ENCODE measurements at regions not wholly inside any gene's neighbourhood (a gene's known extent, or its start where the extent isn't known, plus 50 kb on each side); places are given as distances from the start of the nearest gene placed in this dataset.

- no peak for DNase-seq (ENCODE audit: low read depth)
- no peak for TF ChIP-seq CTCF (IDR thresholded peaks at IDR 0.05; ENCODE audit: control insufficient read depth, extremely low read depth, insufficient read depth)
- H3K4me3 ChIP-seq (ENCODE audit: low read depth, low read length): no peak overlapping the region
Measured at GRCh38 chr6:22468256-22468965, 101.0 kb upstream of the HDGFL1 start.

- no peak overlapping the region for H3K4me3 ChIP-seq (ENCODE audit: low read depth, low read length)
- TF ChIP-seq CTCF (IDR thresholded peaks at IDR 0.05; ENCODE audit: control insufficient read depth, extremely low read depth, insufficient read depth): no peak
- DNase-seq (ENCODE audit: low read depth): no peak
Measured at GRCh38 chr6:22470454-22471131, 98.8 kb upstream of the HDGFL1 start.

GRCh38 chr6:22471132-22471690, 98.2 kb upstream of the HDGFL1 start:
- DNase-seq (ENCODE audit: low read depth): peak; percentile 96
- peak; percentile 27; the same call in 1 of the 2 replicates for TF ChIP-seq CTCF (IDR thresholded peaks at IDR 0.05; ENCODE audit: control insufficient read depth, extremely low read depth, insufficient read depth)
- H3K4me3 ChIP-seq (ENCODE audit: low read depth, low read length): no peak overlapping the region

- H3K4me3 ChIP-seq (ENCODE audit: low read depth, low read length): no peak overlapping the region
- no peak for TF ChIP-seq CTCF (IDR thresholded peaks at IDR 0.05; ENCODE audit: control insufficient read depth, extremely low read depth, insufficient read depth)
- no peak for DNase-seq (ENCODE audit: low read depth)
Measured at GRCh38 chr6:22471746-22472145, 97.6 kb upstream of the HDGFL1 start.

GRCh38 chr6:22473991-22474682, 95.2 kb upstream of the HDGFL1 start:
- DNase-seq (ENCODE audit: low read depth): no peak
- H3K4me3 ChIP-seq (ENCODE audit: low read depth, low read length): no peak overlapping the region
- TF ChIP-seq CTCF (IDR thresholded peaks at IDR 0.05; ENCODE audit: control insufficient read depth, extremely low read depth, insufficient read depth): no peak

GRCh38 chr6:22476811-22477390, 92.5 kb upstream of the HDGFL1 start:
- no peak for TF ChIP-seq CTCF (IDR thresholded peaks at IDR 0.05; ENCODE audit: control insufficient read depth, extremely low read depth, insufficient read depth)
- no peak for DNase-seq (ENCODE audit: low read depth)
- H3K4me3 ChIP-seq (ENCODE audit: low read depth, low read length): no peak overlapping the region
